Caco-2 (cell line): ENCODE measurements at regions not wholly inside any gene's neighbourhood (a gene's known extent, or its start where the extent isn't known, plus 50 kb on each side); places are given as distances from the start of the nearest gene placed in this dataset.

ENCODE experiments used
- BruUV-seq: library from RNA; stranded (reverse); fragments of 400-500 nt; replicated peaks from 2 replicates; lab custom pipeline; 2021; lab: Mats Ljungman, UMichigan
- CTCF ChIA-PET: fragments of 300-600 bp; sonication (Branson Sonifier 250); formaldehyde crosslinking; loops from one replicate; lab custom pipeline; 2022; ENCODE audit warnings: antibody characterized with exemption; lab: Charles Lee
- POLR2A ChIA-PET: fragments of 300-600 bp; sonication (Branson Sonifier 250); formaldehyde crosslinking; loops from one replicate; lab custom pipeline; 2022; ENCODE audit warnings: antibody characterized with exemption; lab: Charles Lee
- DNase-seq, 2 experiments: peaks; one replicate each; pipeline versions ENCODE4 v3.0.0 to v3.0.0-alpha.2; 2020 to 2022
- H3K27me3 ChIP-seq: replicated peaks from 2 replicates; pipeline ENCODE4 v1.6.0; 2011; ENCODE audit warnings: low read length; ENCODE audit not compliant: control insufficient read depth, insufficient read depth
- H3K36me3 ChIP-seq: 2 replicates; pipeline ENCODE4 v1.5.1; 2011; ENCODE audit warnings: low read length; ENCODE audit not compliant: control insufficient read depth, insufficient read depth
- H3K4me1 ChIP-seq: fragments of 250-450 bp; sonication (Bioruptor Pico); 2 replicates; pipeline ENCODE4 v1.5.1; 2020; ENCODE audit warnings: mild to moderate bottlenecking
- H3K4me3 ChIP-seq: 2 replicates; pipeline ENCODE4 v1.5.1; 2011; ENCODE audit warnings: low read depth, mild to moderate bottlenecking, control low read depth, low read length
- H3K9me3 ChIP-seq: fragments of 250-450 bp; sonication (Bioruptor Pico); 2 replicates; pipeline ENCODE4 v1.5.1; 2020; ENCODE audit warnings: mild to moderate bottlenecking, moderate library complexity
- H3K27ac Mint-ChIP-seq: one replicate; pipeline ENCODE4 v1.8.0; 2022; ENCODE audit warnings: mixed read lengths; ENCODE audit not compliant: unreplicated experiment
- H3K27me3 Mint-ChIP-seq: one replicate; pipeline ENCODE4 v1.8.0; 2022; ENCODE audit warnings: mixed read lengths; ENCODE audit not compliant: insufficient read depth, unreplicated experiment
- H3K36me3 Mint-ChIP-seq: one replicate; pipeline ENCODE4 v1.8.0; 2022; ENCODE audit warnings: mild to moderate bottlenecking, mixed read lengths; ENCODE audit not compliant: insufficient read depth, unreplicated experiment
- H3K4me1 Mint-ChIP-seq: one replicate; pipeline ENCODE4 v1.8.0; 2022; ENCODE audit warnings: low read depth, mixed read lengths; ENCODE audit not compliant: unreplicated experiment
- H3K4me3 Mint-ChIP-seq: one replicate; pipeline ENCODE4 v1.8.0; 2022; ENCODE audit warnings: mild to moderate bottlenecking, moderate library complexity, mixed read lengths; ENCODE audit not compliant: unreplicated experiment
- H3K9me3 Mint-ChIP-seq: one replicate; pipeline ENCODE4 v1.8.0; 2022; ENCODE audit warnings: mixed read lengths; ENCODE audit not compliant: unreplicated experiment
- CTCF ChIP-seq, 2 experiments: fragments of 200-600 bp in 1 of 2; IDR thresholded peaks; 1 replicate in 1 of 2; 2 replicates in 1 of 2; pipeline versions ENCODE4 v1.5.1 to v1.8.0; 2011 to 2022; ENCODE audit warnings: antibody characterized with exemption in 1 of 2, control low read depth in 1 of 2, inconsistent platforms in 1 of 2, low read depth in 1 of 2, low read length in 1 of 2, mild to moderate bottlenecking in 1 of 2, moderate library complexity in 1 of 2; ENCODE audit not compliant: insufficient read depth in 1 of 2, severe bottlenecking in 1 of 2, unreplicated experiment in 1 of 2
- intact Hi-C: fragments of 100-400 bp; cut with micrococcal nuclease; formaldehyde crosslinking; loops from one replicate; pipeline ENCODE4 v1.10.0; 2022; ENCODE audit not compliant: unreplicated experiment

DNA sequence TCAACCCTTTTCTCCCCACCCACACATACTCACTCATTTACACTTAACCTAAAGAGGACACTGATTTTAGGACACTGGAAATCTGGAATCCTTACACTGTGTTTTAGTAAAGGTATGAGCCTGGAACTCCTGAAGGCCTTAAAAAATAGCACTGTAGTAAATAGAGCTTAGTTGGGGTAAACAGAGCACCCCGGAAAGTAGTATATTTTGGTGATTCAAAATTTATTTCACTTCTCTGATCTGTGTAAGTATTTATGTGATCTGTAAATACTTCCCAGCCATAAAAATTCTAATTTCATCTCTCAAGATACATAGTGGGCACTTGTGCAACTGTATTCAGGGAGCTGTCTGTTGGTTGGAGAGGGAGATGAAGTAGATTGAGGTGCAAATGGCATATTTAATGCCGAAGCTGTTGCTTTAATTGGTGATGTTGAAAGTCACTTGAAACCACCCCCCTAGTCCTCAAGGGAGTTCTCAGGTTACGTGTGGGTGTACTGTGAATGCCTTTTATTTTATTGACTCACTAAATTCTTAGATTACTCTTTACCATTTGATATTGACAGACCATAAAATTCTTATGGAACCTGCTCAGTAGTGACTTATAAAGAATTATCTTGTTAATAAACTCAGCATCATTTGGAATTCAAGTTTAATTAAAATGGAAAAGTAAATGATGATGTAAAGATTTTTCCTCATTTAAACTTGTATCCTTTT is 154.9 kb downstream of the SOX4 start:
- no peak overlapping the region for H3K4me3 Mint-ChIP-seq
- H3K27me3 ChIP-seq, result no peaks in the 10 kb centered on the region
- no peak overlapping the region for H3K27ac Mint-ChIP-seq
- H3K36me3 ChIP-seq, result no peaks in the 10 kb centered on the region
- no peak for DNase-seq
- no peaks in the 10 kb centered on the region for H3K9me3 ChIP-seq
- H3K27me3 Mint-ChIP-seq, result no peaks in the 10 kb centered on the region
- CTCF ChIA-PET, result no interaction called here
- peaks cover 18% of the 10 kb centered on the region for H3K4me1 ChIP-seq
- H3K4me1 Mint-ChIP-seq, result peaks cover 6% of the 10 kb centered on the region
- no peak overlapping the region for H3K4me3 ChIP-seq
- no peaks in the 10 kb centered on the region for H3K9me3 Mint-ChIP-seq
- intact Hi-C loops, result no loop called here
- POLR2A ChIA-PET, result no interaction called here
- no TSS peak for BruUV-seq
- TF ChIP-seq CTCF (IDR thresholded peaks at IDR 0.05; ENCODE audit: insufficient read depth in 1 of 2, low read depth in 1 of 2, low read length in 1 of 2, severe bottlenecking in 1 of 2, unreplicated experiment in 1 of 2), result no peak
- no peaks in the 10 kb centered on the region for H3K36me3 Mint-ChIP-seq

- Mint-ChIP-seq H3K4me1 (peaks cover 13% of the 10 kb centered on the region), H3K4me3 (no peak overlapping the region)
Observed at GRCh38 chr6:21749754-21750153, 156.2 kb downstream of the SOX4 start.

GRCh38 chr6:21750575-21750974 is 157.0 kb downstream of the SOX4 start:
- intact Hi-C loops, result no loop called here
- Mint-ChIP-seq H3K4me1 (peaks cover 13% of the 10 kb centered on the region), H3K36me3 (no peaks in the 10 kb centered on the region), H3K4me3 (no peak overlapping the region), H3K9me3 (no peaks in the 10 kb centered on the region), H3K27ac (no peak overlapping the region), H3K27me3 (no peaks in the 10 kb centered on the region)
- Histone ChIP-seq H3K4me1 (peaks cover 26% of the 10 kb centered on the region), H3K9me3 (no peaks in the 10 kb centered on the region), H3K4me3 (no peak overlapping the region), H3K36me3 (no peaks in the 10 kb centered on the region), H3K27me3 (no peaks in the 10 kb centered on the region)
- ChIA-PET POLR2A (no interaction called here), CTCF (no interaction called here)
- DNase-seq, result no peak
- no TSS peak for BruUV-seq
- no peak for TF ChIP-seq CTCF (IDR thresholded peaks at IDR 0.05; ENCODE audit: insufficient read depth in 1 of 2, low read depth in 1 of 2, low read length in 1 of 2, severe bottlenecking in 1 of 2, unreplicated experiment in 1 of 2)

More at GRCh38 chr6:21749754-21750153, 156.2 kb downstream of the SOX4 start:
- Mint-ChIP-seq H3K27ac (no peak overlapping the region), H3K27me3 (no peaks in the 10 kb centered on the region), H3K36me3 (no peaks in the 10 kb centered on the region), H3K9me3 (no peaks in the 10 kb centered on the region)
- no peak for DNase-seq
- Histone ChIP-seq H3K4me1 (peaks cover 26% of the 10 kb centered on the region), H3K4me3 (no peak overlapping the region), H3K9me3 (no peaks in the 10 kb centered on the region), H3K27me3 (no peaks in the 10 kb centered on the region), H3K36me3 (no peaks in the 10 kb centered on the region)
- no peak for TF ChIP-seq CTCF (IDR thresholded peaks at IDR 0.05; ENCODE audit: insufficient read depth in 1 of 2, low read depth in 1 of 2, low read length in 1 of 2, severe bottlenecking in 1 of 2, unreplicated experiment in 1 of 2)
- CTCF ChIA-PET, result no interaction called here
- no TSS peak for BruUV-seq
- POLR2A ChIA-PET, result no interaction called here
- intact Hi-C loops, result no loop called here
